ENCODE measurements at regions not wholly inside any gene's neighbourhood (a gene's known extent, or its start where the extent isn't known, plus 50 kb on each side); places are given as distances from the start of the nearest gene placed in this dataset.

- DNase-seq (ENCODE audit: low read depth in 1 of 2, low spot score in 1 of 2), result no peak
- in situ Hi-C loops (cut with HindIII; ENCODE audit: low pct_unique_long_range_greater_than_20kb, low sequenced_read_pairs), result no loop called here
- no peak for TF ChIP-seq JUND (IDR thresholded peaks at IDR 0.05; ENCODE audit: low read depth)
Measured at GRCh38 chr11:22984045-22984444, 123.8 kb upstream of the CCDC179 start.

- DNase-seq (ENCODE audit: low read depth in 1 of 2, low spot score in 1 of 2), result no peak
- TF ChIP-seq JUND (IDR thresholded peaks at IDR 0.05; ENCODE audit: low read depth), result no peak
- in situ Hi-C loops (cut with HindIII; ENCODE audit: low pct_unique_long_range_greater_than_20kb, low sequenced_read_pairs), result no loop called here
Measured at GRCh38 chr11:22989371-22989770, 129.1 kb upstream of the CCDC179 start.

GRCh38 chr11:22991196-22991595 lies 130.9 kb upstream of the CCDC179 start:
- no peak for TF ChIP-seq JUND (IDR thresholded peaks at IDR 0.05; ENCODE audit: low read depth)
- DNase-seq (ENCODE audit: low read depth in 1 of 2, low spot score in 1 of 2), result no peak
- in situ Hi-C loops (cut with HindIII; ENCODE audit: low pct_unique_long_range_greater_than_20kb, low sequenced_read_pairs), result no loop called here

GRCh38 chr11:23006730-23007129 lies 146.5 kb upstream of the CCDC179 start:
- in situ Hi-C loops (cut with HindIII; ENCODE audit: low pct_unique_long_range_greater_than_20kb, low sequenced_read_pairs), result no loop called here
- no peak for TF ChIP-seq JUND (IDR thresholded peaks at IDR 0.05; ENCODE audit: low read depth)

GRCh38 chr11:23010790-23011335 lies 150.6 kb upstream of the CCDC179 start:
- in situ Hi-C loops (cut with HindIII; ENCODE audit: low pct_unique_long_range_greater_than_20kb, low sequenced_read_pairs), result no loop called here
- no peak for DNase-seq (ENCODE audit: low read depth in 1 of 2, low spot score in 1 of 2)
- no peak for TF ChIP-seq JUND (IDR thresholded peaks at IDR 0.05; ENCODE audit: low read depth)

More at GRCh38 chr11:23006730-23007129, 146.5 kb upstream of the CCDC179 start:
- no peak for DNase-seq (ENCODE audit: low read depth in 1 of 2, low spot score in 1 of 2)

- in situ Hi-C loops (cut with HindIII; ENCODE audit: low pct_unique_long_range_greater_than_20kb, low sequenced_read_pairs), result no loop called here
- no peak for TF ChIP-seq JUND (IDR thresholded peaks at IDR 0.05; ENCODE audit: low read depth)
- no peak for DNase-seq (ENCODE audit: low read depth in 1 of 2, low spot score in 1 of 2)
Measured at GRCh38 chr11:23012930-23013329, 152.7 kb upstream of the CCDC179 start.

- TF ChIP-seq JUND (IDR thresholded peaks at IDR 0.05; ENCODE audit: low read depth), result no peak
- in situ Hi-C loops (cut with HindIII; ENCODE audit: low pct_unique_long_range_greater_than_20kb, low sequenced_read_pairs), result no loop called here
- no peak for DNase-seq (ENCODE audit: low read depth in 1 of 2, low spot score in 1 of 2)
Measured at GRCh38 chr11:23013509-23013908, 153.2 kb upstream of the CCDC179 start.

- peak; percentile 46 to 52 for DNase-seq (ENCODE audit: low read depth in 1 of 2, low spot score in 1 of 2)
- in situ Hi-C loops (cut with HindIII; ENCODE audit: low pct_unique_long_range_greater_than_20kb, low sequenced_read_pairs), result no loop called here
- TF ChIP-seq JUND (IDR thresholded peaks at IDR 0.05; ENCODE audit: low read depth), result no peak
Measured at GRCh38 chr11:23021287-23021863, 161.1 kb upstream of the CCDC179 start.

- in situ Hi-C loops (cut with HindIII; ENCODE audit: low pct_unique_long_range_greater_than_20kb, low sequenced_read_pairs), result no loop called here
- no peak for DNase-seq (ENCODE audit: low read depth in 1 of 2, low spot score in 1 of 2)
- no peak for TF ChIP-seq JUND (IDR thresholded peaks at IDR 0.05; ENCODE audit: low read depth)
Measured at GRCh38 chr11:23022854-23023253, 162.6 kb upstream of the CCDC179 start.

- no peak for DNase-seq (ENCODE audit: low read depth in 1 of 2, low spot score in 1 of 2)
- no peak for TF ChIP-seq JUND (IDR thresholded peaks at IDR 0.05; ENCODE audit: low read depth)
- in situ Hi-C loops (cut with HindIII; ENCODE audit: low pct_unique_long_range_greater_than_20kb, low sequenced_read_pairs), result no loop called here
Measured at GRCh38 chr11:23023319-23023718, 163.0 kb upstream of the CCDC179 start.

- TF ChIP-seq JUND (IDR thresholded peaks at IDR 0.05; ENCODE audit: low read depth), result no peak
- DNase-seq (ENCODE audit: low read depth in 1 of 2, low spot score in 1 of 2), result no peak
- in situ Hi-C loops (cut with HindIII; ENCODE audit: low pct_unique_long_range_greater_than_20kb, low sequenced_read_pairs), result no loop called here
Measured at GRCh38 chr11:23041001-23041503, 180.8 kb upstream of the CCDC179 start.

- in situ Hi-C loops (cut with HindIII; ENCODE audit: low pct_unique_long_range_greater_than_20kb, low sequenced_read_pairs), result no loop called here
- no peak for DNase-seq (ENCODE audit: low read depth in 1 of 2, low spot score in 1 of 2)
- no peak for TF ChIP-seq JUND (IDR thresholded peaks at IDR 0.05; ENCODE audit: low read depth)
Measured at GRCh38 chr11:23058656-23059055, 198.4 kb upstream of the CCDC179 start.

- in situ Hi-C loops (cut with HindIII; ENCODE audit: low pct_unique_long_range_greater_than_20kb, low sequenced_read_pairs), result no loop called here
- TF ChIP-seq JUND (IDR thresholded peaks at IDR 0.05; ENCODE audit: low read depth), result no peak
- DNase-seq (ENCODE audit: low read depth in 1 of 2, low spot score in 1 of 2), result no peak
Measured at GRCh38 chr11:23063276-23063675, 203.0 kb upstream of the CCDC179 start.
